Left forelimb (tissue), 1 donor: ENCODE measurements at regions not wholly inside any gene's neighbourhood (a gene's known extent, or its start where the extent isn't known, plus 50 kb on each side); places are given as distances from the start of the nearest gene placed in this dataset.
"Not testable (repeated sequence)": the region's sequence is repeated elsewhere in the genome, so short reads cannot be mapped to it uniquely, and the experiment has no call there.

Experiments used
- DNase-seq: peaks from one replicate; pipeline ENCODE4 v3.0.0-alpha.2; 2018; ENCODE audit warnings: low spot score

DNA sequence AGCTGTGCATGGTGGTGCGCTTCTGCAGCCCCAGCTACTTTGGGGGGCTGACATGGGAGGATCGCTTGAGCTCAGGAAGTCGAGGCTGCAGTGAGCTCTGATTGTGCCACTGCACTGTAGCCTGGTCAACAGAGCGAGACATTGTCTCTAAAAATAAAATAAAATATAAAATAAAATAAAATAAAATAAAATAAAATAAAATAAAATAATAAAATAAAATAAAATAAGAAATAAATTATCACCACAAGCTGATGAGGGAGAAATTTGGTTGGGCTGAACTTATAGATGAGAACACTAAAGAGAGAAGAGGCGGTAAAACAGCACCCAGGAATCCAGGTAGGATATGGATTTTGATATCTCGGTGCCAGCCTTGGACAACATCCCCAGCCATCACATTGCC is 933.7 kb downstream of the NLGN4X start:
- no peak for DNase-seq

DNA sequence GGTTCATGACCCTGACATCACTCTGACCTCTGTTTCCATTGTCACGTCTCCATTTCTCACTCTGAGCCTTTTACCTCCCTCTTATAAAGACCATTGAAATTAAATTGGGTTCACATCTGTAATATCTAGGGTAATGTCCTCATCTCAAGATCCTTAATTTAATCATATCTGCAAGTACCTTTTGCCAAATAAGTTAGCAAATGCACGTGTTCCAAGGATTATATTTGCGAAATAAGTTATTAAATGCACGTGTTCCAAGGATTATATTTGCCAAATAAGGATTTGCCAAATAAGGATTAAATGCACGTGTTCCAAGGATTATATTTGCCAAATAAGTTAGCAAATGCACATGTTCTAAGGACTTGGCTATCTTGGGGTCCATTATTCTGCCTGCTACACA is 938.0 kb downstream of the NLGN4X start:
- no peak for DNase-seq

DNA sequence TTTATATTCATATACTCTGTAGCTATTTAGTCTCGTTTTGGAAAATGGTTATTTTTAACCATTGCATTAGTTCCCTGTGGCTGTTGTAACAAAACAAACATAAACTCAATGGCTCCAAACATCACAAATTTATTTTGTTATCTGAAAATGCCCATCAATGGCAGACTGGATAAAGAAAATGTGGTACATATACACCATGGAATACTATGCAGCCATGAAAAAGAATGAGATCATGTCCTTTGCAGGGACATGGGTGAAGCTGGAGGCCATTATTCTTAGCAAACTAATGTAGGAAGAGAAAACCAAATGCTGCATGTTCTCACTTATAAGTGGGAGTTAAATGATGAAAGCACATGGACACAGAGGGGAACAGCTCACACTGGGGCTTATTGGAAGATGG is 938.7 kb downstream of the NLGN4X start:
- DNase-seq: not testable (repeated sequence)

DNA sequence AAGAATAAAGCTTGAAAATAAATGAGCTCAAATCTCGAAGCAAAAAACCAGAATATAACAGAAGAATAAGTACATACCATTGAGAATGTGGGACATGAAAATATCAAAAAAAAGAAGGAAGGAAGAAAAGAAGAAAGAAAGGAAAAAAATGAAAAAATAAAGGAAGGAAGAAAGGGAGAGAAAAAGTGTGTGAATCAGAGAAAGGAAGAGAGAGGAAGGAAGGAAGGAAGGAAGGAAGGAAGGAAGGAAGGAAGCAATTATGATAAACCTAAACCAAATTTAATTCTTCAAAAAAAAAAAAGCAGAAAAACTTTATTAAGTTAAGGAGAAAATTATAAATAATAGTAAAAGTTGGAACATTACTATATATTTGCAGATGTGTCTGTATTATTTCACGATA is 949.8 kb downstream of the NLGN4X start:
- no peak for DNase-seq

DNA sequence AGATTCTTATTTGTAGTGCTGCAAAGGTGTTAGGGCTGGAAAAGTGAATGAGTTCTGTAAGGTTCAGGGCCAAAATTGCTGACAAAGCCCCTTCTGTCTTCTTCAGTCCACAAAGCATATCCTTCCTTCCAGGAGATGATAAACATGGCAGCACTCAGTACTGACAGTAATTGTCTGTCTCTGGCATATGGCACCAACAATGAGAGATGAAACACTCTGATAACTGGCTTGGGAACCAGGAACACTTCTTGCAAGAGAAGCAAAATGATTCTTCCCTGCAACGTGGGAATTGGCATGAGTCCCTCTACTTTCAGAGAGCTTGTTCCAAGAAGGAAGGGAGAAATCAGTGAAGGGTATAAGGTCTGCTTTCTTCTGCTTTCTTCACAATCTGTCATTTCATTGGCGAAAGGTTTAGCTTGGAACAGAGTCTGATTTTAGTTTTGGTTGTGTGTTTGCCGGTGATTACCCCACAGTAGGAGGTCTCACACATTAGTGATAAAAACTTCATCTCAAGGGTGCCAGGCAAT is 963.3 kb downstream of the NLGN4X start:
- no peak for DNase-seq

DNA sequence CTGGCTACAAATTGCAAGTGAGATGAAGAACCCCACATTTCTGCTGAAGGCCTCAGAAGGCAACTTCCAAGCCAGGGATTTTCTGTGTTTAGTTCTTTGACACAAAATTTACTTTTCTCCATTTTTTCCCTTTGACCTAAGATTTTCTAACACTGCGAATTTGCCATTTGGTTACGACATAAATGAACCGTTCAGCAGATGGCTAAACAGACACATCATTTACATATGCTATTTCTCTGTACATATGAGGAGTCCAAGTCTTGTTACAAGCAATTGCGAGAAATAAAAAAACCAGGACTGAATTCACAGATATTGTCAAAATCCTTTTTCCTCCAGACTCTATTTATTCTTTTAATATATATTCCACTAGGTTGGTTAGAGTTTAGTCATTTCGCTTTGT is 978.6 kb downstream of the NLGN4X start:
- no peak for DNase-seq

DNA sequence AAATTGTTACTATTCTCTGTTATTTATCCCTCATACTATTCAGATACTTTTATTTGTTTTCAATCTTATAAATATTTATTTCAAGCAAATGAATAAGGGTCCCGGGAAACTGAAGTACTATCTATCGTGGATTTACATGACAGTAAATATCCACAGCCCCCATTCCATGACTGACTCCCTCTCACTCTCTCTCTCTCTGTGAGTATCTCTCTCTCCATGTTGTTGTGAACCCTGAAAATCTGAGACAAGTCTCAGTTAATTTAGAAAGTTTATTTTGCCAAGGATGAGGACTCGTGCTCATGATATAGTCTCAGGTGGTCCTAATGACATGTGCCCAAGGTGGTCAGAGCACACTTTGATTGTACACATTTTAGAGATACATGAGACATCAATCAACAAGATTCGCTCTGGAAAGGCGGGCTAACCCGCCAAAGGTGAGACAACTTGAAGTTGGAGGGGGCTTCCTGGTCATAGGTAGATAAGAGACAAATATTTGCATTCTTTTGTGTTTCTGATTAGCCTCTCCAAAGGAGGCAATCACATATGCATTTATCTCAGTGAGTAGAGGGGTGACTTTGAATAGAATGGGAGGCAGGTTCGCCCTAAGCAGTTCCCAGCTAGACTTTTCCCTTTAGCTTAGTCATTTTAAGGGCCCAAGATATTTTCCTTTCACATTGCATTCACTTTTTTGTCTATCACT is 986.4 kb downstream of the NLGN4X start:
- no peak for DNase-seq

DNA sequence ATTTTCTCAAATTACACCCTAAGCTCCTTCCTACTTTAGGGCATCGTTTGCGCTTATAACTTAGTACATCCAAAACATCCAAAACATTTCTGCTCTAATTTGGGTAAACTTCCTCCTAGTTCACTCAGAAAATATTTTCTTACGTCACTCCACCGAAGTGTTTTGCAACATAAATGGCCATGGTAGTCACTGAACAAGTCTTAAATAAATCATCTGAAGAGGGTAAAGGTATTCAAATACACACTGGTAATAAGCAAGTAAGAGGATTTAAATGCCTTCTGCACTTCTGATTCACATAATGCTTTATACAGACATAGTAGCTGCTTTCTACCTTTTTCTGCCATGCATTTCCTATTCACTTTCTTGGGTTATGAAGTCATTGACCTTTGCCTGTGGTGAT is 991.9 kb downstream of the NLGN4X start:
- no peak for DNase-seq

DNA sequence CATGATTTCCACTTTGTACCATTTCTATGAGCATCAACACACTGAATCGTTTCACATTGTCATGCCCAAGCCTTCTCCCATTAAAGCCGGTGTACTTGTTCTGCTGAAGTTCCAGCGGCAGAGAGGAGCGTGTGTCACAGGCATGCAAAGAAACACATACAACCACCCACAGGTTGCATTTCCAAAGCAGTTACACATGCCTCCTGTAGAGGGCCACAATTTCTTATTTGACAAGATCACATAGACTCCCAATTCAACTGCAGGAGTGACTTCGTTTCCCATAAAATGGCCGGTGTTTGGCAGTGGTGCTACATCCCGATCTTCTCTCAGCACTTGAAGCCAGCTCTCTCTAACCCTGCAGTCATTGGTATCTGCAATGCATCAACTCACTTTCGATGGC is 992.6 kb downstream of the NLGN4X start:
- no peak for DNase-seq

DNA sequence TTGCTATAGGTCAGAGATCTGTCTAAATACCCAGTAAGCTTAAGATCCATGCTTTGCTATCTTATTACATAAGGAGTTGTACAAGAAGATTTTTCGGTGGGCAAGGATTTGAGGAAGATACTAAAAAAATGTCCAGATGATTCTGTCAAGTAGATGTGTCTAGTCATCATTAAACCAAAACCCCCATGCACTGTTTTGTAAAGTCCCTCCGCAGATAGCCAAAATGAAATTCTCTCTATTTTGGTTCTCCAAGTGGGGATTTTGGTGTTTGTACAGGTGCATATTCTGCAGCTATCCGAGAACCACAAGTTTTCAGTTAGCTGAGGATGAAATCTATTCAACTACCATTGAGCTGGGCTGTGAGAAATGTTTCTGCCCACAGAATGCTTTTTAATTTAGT is 994.8 kb downstream of the NLGN4X start:
- DNase-seq: no peak

DNA sequence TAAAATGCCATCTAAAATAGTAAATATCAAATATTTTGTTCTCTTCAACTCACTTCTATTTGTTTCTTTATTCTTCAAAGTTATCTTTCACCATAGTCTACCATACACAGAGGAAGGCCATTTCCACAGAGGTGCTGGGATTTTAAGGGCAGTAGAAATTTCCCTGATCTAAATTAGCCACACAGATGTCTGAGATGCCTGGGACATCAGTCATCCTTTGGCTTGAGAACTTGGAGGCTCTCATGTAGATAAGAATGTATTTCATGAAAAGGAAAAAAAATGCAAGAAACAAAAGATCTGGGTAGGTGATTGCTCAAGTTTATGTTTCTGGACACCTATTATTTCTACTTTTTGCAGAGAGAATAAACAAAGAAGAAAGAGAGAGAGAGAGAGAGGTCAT is 1008.2 kb downstream of the NLGN4X start:
- no peak for DNase-seq

DNA sequence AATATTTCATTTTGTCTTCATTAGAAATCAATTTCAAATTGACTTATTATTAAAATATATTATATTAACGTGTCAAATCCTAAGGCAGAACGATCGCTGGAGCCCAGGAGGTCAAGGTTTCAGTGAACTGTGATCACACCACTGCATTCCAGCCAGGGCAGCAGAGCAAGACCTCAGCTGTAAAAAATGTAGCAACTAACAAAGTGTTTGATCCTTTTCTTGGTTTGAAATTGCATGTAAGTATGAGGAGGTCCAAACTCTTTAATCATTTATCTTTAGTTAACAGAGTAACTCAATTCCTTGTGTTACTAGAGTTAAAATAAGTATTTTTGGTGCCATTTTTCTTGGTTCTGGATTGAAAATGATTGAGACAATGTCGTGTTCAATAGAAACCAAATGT is 1033.9 kb downstream of the NLGN4X start:
- no peak for DNase-seq

DNA sequence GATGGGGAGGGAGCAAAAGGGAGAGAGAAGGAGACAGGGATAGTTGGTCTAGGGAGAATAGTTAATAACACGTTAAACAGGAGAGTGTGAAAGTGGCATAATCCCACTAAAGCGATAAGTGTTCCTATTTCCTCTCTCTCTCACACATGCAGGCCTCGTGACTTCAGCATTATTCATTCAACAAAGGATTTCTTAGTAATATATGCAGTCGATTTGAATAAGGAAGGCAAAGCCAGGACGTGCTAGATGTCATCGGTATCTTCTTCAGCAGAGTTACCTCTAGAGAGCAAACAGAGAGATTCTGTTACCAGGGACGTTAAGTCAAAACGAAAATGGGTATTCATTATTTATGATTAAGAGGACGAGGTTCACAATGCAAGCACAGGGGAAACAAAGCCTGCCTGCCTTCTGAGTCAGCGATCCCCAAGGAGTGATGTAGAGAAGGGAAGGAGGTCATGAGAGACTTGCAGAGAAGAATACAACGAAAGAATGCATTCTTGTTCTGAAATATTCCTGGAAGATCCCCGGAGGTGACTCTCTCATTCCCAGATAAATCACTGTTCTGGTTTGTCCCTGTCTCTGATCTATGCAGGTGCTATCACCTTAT is 1048.4 kb downstream of the NLGN4X start:
- no peak for DNase-seq

DNA sequence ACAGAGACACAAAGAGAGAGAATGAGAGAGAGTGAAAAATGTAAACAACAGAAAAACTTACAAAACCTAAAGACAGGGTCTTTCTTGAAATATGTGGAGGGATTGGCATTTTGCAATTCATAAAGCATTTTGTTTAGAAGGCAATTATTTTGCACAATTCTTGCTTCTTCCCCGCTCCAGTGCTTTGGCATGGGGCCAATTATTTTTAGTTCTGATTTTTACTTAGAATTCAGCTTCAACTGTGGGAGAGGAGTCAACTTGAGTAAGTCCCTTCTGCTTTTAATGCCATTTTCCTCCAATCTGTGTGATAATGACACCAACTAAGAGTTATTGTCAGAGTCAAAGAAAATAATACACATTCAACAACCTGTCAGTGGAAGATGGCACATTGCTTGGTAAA is 1051.9 kb downstream of the NLGN4X start:
- DNase-seq: no peak

DNA sequence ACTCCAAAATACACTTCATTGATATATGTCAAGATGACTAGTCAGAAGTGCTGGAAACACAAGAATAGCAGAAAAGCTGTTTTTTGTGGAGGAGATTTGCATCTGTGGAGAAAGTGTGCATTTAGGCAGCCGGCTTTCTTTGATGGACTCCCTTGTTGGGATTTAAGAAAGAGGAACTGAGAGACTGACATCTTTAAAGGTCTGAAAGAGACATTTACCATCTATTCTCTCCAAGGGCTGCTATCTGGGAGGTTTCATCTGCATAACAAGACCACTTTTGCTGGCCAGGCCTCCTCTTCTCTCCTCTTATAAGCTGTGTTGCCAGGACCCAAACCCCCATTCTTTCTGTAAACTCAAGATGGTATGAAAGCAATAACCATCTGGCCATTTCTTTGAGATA is 1065.0 kb downstream of the NLGN4X start:
- DNase-seq: no peak

DNA sequence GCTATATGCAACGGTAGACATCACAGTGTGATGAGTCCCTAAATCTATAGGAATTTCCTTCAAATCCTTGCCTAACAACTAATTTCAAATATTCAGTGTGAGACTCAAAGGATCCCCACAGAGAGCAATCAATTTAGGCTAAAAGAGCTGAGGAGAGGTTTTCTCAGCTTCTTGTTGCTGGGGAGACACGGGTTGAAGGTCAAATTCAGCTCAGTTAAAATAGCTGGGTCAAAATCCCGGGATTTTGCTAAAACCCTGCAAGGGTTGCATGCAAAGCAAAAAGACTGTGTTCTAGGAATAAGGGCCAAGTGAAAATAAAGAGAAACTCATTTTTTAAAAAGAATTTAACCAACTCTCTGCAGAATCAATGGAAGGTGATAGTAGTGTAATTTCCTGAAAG is 1073.4 kb downstream of the NLGN4X start:
- no peak for DNase-seq

DNA sequence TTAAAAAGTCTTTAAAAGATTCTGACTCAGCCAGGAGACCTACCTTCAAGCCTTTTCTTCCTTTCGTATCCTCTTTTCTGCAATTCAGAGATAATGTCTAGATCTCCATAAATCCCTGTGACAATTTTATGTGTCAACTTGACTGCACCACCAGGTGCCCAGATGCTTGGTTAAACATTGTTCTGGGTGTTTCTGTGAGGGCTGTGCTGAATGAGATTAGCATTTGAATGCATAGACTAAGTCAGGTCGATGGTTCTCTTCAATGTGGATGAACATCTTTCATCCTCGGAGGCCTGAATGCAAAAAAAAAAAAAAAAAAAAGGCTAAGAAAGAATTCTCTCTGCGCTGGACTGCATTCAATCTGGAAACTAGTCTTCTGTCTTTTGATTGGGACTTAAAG is 1082.7 kb downstream of the NLGN4X start:
- DNase-seq: no peak

DNA sequence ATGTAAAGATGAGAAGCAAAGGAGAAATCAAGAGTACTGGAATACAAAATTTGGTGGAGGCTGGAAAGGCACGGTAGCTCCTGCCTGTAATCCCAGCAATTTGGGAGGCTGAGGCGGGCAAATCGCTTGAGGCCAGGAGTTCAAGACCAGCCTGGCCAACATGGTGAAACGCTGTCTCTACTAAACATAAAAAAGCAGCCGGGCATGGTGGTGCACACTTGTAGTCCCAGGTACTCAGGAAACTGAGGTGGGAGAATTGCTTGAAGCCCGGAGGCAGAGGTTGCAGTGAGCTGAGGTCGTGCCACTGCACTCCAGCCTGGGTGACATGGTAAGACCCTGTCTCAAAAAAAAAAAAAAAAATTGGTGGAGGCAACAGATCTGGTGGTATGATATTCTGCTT is 1086.0 kb downstream of the NLGN4X start:
- DNase-seq: no peak

DNA sequence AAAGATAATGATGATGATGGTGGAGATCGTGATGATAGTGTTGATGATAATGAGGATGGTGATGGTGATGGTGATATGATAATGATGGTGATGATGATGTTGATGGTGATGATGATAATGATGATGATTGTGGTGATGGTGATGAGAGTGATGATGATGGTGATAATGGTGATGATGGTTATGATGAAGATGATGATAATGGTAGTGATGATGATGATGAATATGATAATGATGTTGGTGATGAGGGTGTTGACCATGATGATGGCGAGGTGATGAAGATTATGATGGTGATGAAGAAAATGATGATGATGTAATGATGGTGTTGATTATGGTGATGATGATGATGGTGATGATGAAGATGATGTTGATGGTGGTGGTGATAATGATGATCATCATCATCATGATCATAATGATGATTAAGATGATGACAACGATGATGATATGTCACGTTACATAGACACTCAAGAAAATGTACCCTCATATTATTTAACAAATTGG is 1106.4 kb downstream of the NLGN4X start:
- no peak for DNase-seq

DNA sequence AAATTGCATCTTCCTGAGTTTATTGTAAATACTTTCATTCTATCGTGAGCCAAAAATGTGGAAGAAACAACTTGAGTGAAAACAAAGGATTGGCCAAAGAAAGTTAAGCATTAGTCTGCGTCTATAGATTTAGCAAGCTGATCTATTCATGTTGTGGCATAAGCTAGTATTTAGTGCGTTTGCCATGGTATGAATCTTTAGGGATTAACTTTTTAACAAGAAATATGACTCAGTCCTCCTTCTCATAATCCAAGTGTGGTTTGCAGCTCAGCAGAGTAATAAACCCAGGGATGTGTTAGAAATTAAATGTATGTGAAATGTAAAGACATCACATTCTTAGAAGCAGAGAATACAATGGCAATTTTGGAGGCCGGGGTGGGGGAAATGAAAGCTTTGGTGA is 1110.9 kb downstream of the NLGN4X start:
- no peak for DNase-seq

DNA sequence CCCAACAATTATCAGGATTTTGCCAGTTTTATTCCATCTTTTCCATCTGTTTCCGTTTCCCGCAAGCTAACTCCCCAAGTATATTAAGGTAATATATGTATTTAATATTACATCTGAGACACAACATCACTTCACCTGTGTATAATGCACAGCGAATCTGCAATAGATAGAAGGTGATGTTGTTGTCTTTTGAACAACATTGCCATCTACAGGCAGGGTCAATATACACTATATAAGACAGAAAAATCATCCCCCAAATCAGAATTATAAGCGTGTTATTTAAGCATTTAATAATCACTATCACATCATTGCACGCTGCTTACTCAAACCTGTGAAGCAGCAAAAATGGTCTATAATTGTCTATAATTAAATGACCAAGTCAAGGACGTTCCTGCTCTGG is 1115.5 kb downstream of the NLGN4X start:
- no peak for DNase-seq

DNA sequence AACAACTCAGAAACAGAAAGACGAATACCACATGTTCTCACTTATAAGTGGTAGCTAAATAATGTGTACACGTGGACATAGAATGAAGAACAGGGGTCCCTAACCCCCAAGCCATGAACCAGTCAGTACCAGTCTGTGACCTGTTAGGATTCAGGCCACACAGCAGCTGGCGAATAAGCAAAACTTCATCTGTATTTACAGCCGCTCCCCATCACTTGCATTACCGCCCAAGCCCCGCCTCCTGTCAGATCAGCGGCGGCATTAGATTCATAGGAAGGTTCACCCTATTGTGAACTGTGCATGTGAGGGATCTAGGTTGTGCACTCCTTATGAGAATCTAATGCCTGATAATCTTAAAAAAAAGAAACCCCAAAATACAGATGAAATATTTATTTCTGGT is 1128.7 kb downstream of the NLGN4X start:
- DNase-seq: no peak

DNA sequence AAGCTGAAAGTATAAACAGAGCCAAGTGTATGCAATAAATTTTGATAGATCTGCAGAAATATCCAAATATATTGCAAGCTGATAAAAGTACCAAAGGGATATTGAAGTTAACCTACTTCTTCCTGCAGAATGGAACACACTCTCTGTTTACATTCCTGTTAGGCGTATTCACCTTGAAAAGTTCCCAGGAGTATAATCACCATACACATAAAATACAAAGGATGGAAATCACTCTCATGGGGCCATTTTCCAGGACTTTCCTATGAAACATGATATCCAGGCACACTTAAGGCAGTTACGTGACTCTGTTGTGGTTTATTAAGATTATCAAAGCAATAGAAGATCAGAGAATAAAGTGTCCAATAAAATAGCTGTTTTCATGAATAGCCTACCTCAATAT is 1142.3 kb downstream of the NLGN4X start:
- DNase-seq: no peak

DNA sequence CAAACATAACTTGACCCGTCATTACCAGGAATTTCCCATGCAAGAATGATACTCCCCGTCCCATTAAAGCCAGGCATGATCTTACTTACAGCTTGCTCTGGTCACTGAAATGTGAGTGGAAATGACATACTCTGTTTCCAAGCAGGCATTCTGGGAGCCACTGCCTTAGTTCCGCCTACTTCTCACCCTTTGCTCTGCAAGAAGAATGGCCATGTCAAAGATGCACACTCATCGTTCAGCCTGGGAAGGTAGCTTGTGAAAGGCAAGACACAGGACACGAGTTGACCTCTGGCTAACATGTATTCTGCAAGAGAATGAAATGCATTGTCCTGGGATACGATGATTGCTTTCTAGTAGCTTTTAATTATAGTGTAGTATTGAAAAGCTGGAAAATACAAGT is 1144.4 kb downstream of the NLGN4X start:
- DNase-seq: no peak
